Cardiac muscle cell (in vitro differentiated cells and primary cell): ENCODE measurements at regions not wholly inside any gene's neighbourhood (a gene's known extent, or its start where the extent isn't known, plus 50 kb on each side); places are given as distances from the start of the nearest gene placed in this dataset.

Experiments used
- DNase-seq, 2 donors: peaks; one replicate each; pipeline versions ENCODE4 v3.0.0 to v3.0.0-alpha.2; 2010 to 2017; ENCODE audit warnings: low read depth in 1 of 2, low spot score in 1 of 2
- H3K27ac ChIP-seq: fragments of 200-600 bp; sonication (generic); 2 replicates; pipeline ENCODE4 v1.5.1; 2016
- H3K27me3 ChIP-seq: fragments of 200-600 bp; sonication (generic); 2 replicates; pipeline ENCODE4 v1.6.0; 2016; ENCODE audit warnings: control low read depth
- H3K36me3 ChIP-seq: fragments of 200-600 bp; sonication (generic); 2 replicates; pipeline ENCODE4 v1.5.1; 2016; ENCODE audit warnings: control low read depth
- H3K4me1 ChIP-seq: fragments of 200-600 bp; sonication (generic); 2 replicates; pipeline ENCODE4 v1.8.1; 2017; ENCODE audit warnings: low read depth, mild to moderate bottlenecking, mixed run types
- H3K4me3 ChIP-seq: fragments of 200-600 bp; sonication (generic); 2 replicates; pipeline ENCODE4 v1.5.1; 2016; ENCODE audit warnings: mild to moderate bottlenecking
- H3K9me3 ChIP-seq: fragments of 200-600 bp; sonication (generic); 2 replicates; pipeline ENCODE4 v1.5.1; 2017; ENCODE audit warnings: low read depth, mild to moderate bottlenecking, control low read depth
- CTCF ChIP-seq: IDR thresholded peaks from 2 replicates; pipeline ENCODE4 v1.5.1; 2012; ENCODE audit warnings: low read depth, mild to moderate bottlenecking, low read length

GRCh38 chr10:4488904-4489303 lies 337.1 kb upstream of the AKR1E2 start:
- no peak for DNase-seq
- H3K27ac ChIP-seq = no peak overlapping the region
- H3K27me3 ChIP-seq = no peaks in the 10 kb centered on the region
- no peak for TF ChIP-seq CTCF
- no peaks in the 10 kb centered on the region for H3K36me3 ChIP-seq
- no peaks in the 10 kb centered on the region for H3K4me1 ChIP-seq
- H3K9me3 ChIP-seq = no peaks in the 10 kb centered on the region
- no peak overlapping the region for H3K4me3 ChIP-seq

- Histone ChIP-seq H3K4me3 (no peak overlapping the region), H3K4me1 (no peaks in the 10 kb centered on the region), H3K27me3 (peaks cover 2% of the 10 kb centered on the region), H3K27ac (no peak overlapping the region), H3K36me3 (no peaks in the 10 kb centered on the region), H3K9me3 (no peaks in the 10 kb centered on the region)
- TF ChIP-seq CTCF = no peak
- no peak for DNase-seq
These were observed 340.4 kb upstream of the AKR1E2 start for GRCh38 chr10:4485636-4486035.

- no peaks in the 10 kb centered on the region for H3K36me3 ChIP-seq
- no peaks in the 10 kb centered on the region for H3K9me3 ChIP-seq
- peaks cover 2% of the 10 kb centered on the region for H3K27me3 ChIP-seq
- no peak for TF ChIP-seq CTCF
- no peak overlapping the region for H3K27ac ChIP-seq
- no peak for DNase-seq
- H3K4me3 ChIP-seq = no peak overlapping the region
- H3K4me1 ChIP-seq = no peaks in the 10 kb centered on the region
These were observed 342.2 kb upstream of the AKR1E2 start for GRCh38 chr10:4483811-4484210.

GRCh38 chr10:4482659-4483058 lies 343.3 kb upstream of the AKR1E2 start:
- Histone ChIP-seq H3K4me3 (no peak overlapping the region), H3K9me3 (no peaks in the 10 kb centered on the region), H3K36me3 (no peaks in the 10 kb centered on the region), H3K27ac (no peak overlapping the region), H3K4me1 (no peaks in the 10 kb centered on the region), H3K27me3 (peaks cover 2% of the 10 kb centered on the region)
- no peak for DNase-seq
- TF ChIP-seq CTCF = no peak

DNA sequence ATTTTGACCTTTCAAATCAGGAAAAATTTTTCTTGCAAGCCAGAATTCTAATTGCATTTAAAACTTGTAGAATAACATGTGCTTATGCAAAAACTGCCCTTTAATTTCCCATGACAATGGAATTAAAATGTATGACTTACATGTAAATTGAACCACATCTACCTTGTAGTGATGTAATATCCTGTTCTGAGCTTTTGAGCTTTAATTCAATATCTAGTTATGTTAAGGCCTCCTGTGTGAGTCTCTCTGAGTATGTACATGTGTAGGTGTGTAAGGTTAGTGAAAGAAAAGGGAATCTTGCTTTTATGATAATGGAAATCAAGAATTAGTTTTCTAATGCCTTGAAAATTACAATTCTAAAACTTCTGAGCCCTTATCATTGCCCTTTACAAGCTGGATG lies 344.8 kb upstream of the AKR1E2 start:
- no peaks in the 10 kb centered on the region for H3K9me3 ChIP-seq
- no peak overlapping the region for H3K27ac ChIP-seq
- TF ChIP-seq CTCF = no peak
- peaks cover 2% of the 10 kb centered on the region for H3K27me3 ChIP-seq
- no peak for DNase-seq
- H3K4me3 ChIP-seq = no peak overlapping the region
- H3K4me1 ChIP-seq = no peaks in the 10 kb centered on the region
- H3K36me3 ChIP-seq = no peaks in the 10 kb centered on the region

DNA sequence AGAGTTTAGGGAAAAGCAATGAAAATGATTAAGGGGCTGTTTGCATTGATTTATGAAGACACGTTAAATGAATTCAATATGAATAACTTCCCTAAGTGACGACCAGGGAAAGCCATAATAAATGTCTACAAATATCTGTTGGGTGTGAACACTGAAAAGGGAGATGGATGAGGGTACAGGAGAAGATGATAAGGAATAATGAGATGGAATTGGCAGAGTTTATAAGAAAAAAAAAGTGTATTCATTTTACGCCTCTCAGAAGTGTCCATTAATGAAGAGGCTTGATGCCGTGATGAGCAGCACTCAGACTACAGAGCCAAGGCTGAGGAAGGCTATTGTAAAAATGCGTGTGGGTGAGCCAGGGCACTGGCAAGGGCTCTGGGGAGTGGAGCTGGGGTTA lies 346.7 kb upstream of the AKR1E2 start:
- no peak for TF ChIP-seq CTCF
- no peaks in the 10 kb centered on the region for H3K4me1 ChIP-seq
- no peak for DNase-seq

More for the DNA sequence above, 346.7 kb upstream of the AKR1E2 start:
- Histone ChIP-seq H3K27ac (no peak overlapping the region), H3K4me3 (no peak overlapping the region), H3K27me3 (peaks cover 2% of the 10 kb centered on the region), H3K36me3 (no peaks in the 10 kb centered on the region), H3K9me3 (no peaks in the 10 kb centered on the region)
